ENCODE measurements at regions not wholly inside any gene's neighbourhood (a gene's known extent, or its start where the extent isn't known, plus 50 kb on each side); places are given as distances from the start of the nearest gene placed in this dataset.

- no peak overlapping the region for H3K9ac ChIP-seq (ENCODE audit: low read length in 2 of 2)
Measured at GRCh38 chr5:6273749-6274148, 104.6 kb downstream of the MED10 start.

GRCh38 chr5:6273090-6273735, 105.1 kb downstream of the MED10 start:
- Histone ChIP-seq H3K27ac (ENCODE audit: low read length) (no peak overlapping the region), H3K9me3 (ENCODE audit: control insufficient read depth in 2 of 2, low read length in 2 of 2) (peaks cover 0 to 7% of the 10 kb centered on the region in 2 donors), H3K27me3 (ENCODE audit: control insufficient read depth in 1 of 2, insufficient read depth in 2 of 2, low read length in 2 of 2) (no peaks in the 10 kb centered on the region), H3K4me1 (ENCODE audit: control insufficient read depth, insufficient read depth, low read length) (no peaks in the 10 kb centered on the region), H3K9ac (ENCODE audit: low read length in 2 of 2) (no peak overlapping the region), H3K4me3 (ENCODE audit: low read length in 2 of 2) (no peak overlapping the region), H3K36me3 (ENCODE audit: control insufficient read depth in 2 of 2, insufficient read depth in 2 of 2, low read length in 2 of 2) (no peaks in the 10 kb centered on the region)

More at GRCh38 chr5:6273749-6274148, 104.6 kb downstream of the MED10 start:
- no peaks in the 10 kb centered on the region for H3K4me1 ChIP-seq (ENCODE audit: control insufficient read depth, insufficient read depth, low read length)
- peaks cover 0 to 7% of the 10 kb centered on the region in 2 donors for H3K9me3 ChIP-seq (ENCODE audit: control insufficient read depth in 2 of 2, low read length in 2 of 2)
- no peak overlapping the region for H3K27ac ChIP-seq (ENCODE audit: low read length)
- no peaks in the 10 kb centered on the region for H3K27me3 ChIP-seq (ENCODE audit: control insufficient read depth in 1 of 2, insufficient read depth in 2 of 2, low read length in 2 of 2)
- H3K36me3 ChIP-seq (ENCODE audit: control insufficient read depth in 2 of 2, insufficient read depth in 2 of 2, low read length in 2 of 2), result no peaks in the 10 kb centered on the region
- H3K4me3 ChIP-seq (ENCODE audit: low read length in 2 of 2), result no peak overlapping the region

- H3K27ac ChIP-seq (ENCODE audit: low read length), result no peak overlapping the region
- no peak overlapping the region for H3K9ac ChIP-seq (ENCODE audit: low read length in 2 of 2)
- H3K4me3 ChIP-seq (ENCODE audit: low read length in 2 of 2), result no peak overlapping the region
Measured at GRCh38 chr5:6269925-6270324, 108.4 kb downstream of the MED10 start.

GRCh38 chr5:6266671-6267197, 111.6 kb downstream of the MED10 start:
- H3K9me3 ChIP-seq (ENCODE audit: control insufficient read depth in 2 of 2, low read length in 2 of 2), result peaks cover 0 to 7% of the 10 kb centered on the region in 2 donors
- H3K4me1 ChIP-seq (ENCODE audit: control insufficient read depth, insufficient read depth, low read length), result no peaks in the 10 kb centered on the region
- H3K27ac ChIP-seq (ENCODE audit: low read length), result no peak overlapping the region
- H3K36me3 ChIP-seq (ENCODE audit: control insufficient read depth in 2 of 2, insufficient read depth in 2 of 2, low read length in 2 of 2), result no peaks in the 10 kb centered on the region
- no peaks in the 10 kb centered on the region for H3K27me3 ChIP-seq (ENCODE audit: control insufficient read depth in 1 of 2, insufficient read depth in 2 of 2, low read length in 2 of 2)
- no peak overlapping the region for H3K9ac ChIP-seq (ENCODE audit: low read length in 2 of 2)
- no peak overlapping the region for H3K4me3 ChIP-seq (ENCODE audit: low read length in 2 of 2)

More at GRCh38 chr5:6269925-6270324, 108.4 kb downstream of the MED10 start:
- Histone ChIP-seq H3K4me1 (ENCODE audit: control insufficient read depth, insufficient read depth, low read length) (no peaks in the 10 kb centered on the region), H3K36me3 (ENCODE audit: control insufficient read depth in 2 of 2, insufficient read depth in 2 of 2, low read length in 2 of 2) (no peaks in the 10 kb centered on the region), H3K9me3 (ENCODE audit: control insufficient read depth in 2 of 2, low read length in 2 of 2) (peaks cover 0 to 7% of the 10 kb centered on the region in 2 donors), H3K27me3 (ENCODE audit: control insufficient read depth in 1 of 2, insufficient read depth in 2 of 2, low read length in 2 of 2) (no peaks in the 10 kb centered on the region)

- H3K9ac ChIP-seq (ENCODE audit: low read length in 2 of 2), result no peak overlapping the region
- H3K27me3 ChIP-seq (ENCODE audit: control insufficient read depth in 1 of 2, insufficient read depth in 2 of 2, low read length in 2 of 2), result no peaks in the 10 kb centered on the region
- no peaks in the 10 kb centered on the region for H3K4me1 ChIP-seq (ENCODE audit: control insufficient read depth, insufficient read depth, low read length)
- no peaks in the 10 kb centered on the region for H3K9me3 ChIP-seq (ENCODE audit: control insufficient read depth in 2 of 2, low read length in 2 of 2)
- no peak overlapping the region for H3K27ac ChIP-seq (ENCODE audit: low read length)
- no peak overlapping the region for H3K4me3 ChIP-seq (ENCODE audit: low read length in 2 of 2)
- H3K36me3 ChIP-seq (ENCODE audit: control insufficient read depth in 2 of 2, insufficient read depth in 2 of 2, low read length in 2 of 2), result no peaks in the 10 kb centered on the region
Measured at GRCh38 chr5:6264394-6264793, 114.0 kb downstream of the MED10 start.

- Histone ChIP-seq H3K9me3 (ENCODE audit: control insufficient read depth in 2 of 2, low read length in 2 of 2) (no peaks in the 10 kb centered on the region), H3K27me3 (ENCODE audit: control insufficient read depth in 1 of 2, insufficient read depth in 2 of 2, low read length in 2 of 2) (no peaks in the 10 kb centered on the region), H3K9ac (ENCODE audit: low read length in 2 of 2) (no peak overlapping the region), H3K36me3 (ENCODE audit: control insufficient read depth in 2 of 2, insufficient read depth in 2 of 2, low read length in 2 of 2) (no peaks in the 10 kb centered on the region), H3K27ac (ENCODE audit: low read length) (no peak overlapping the region), H3K4me3 (ENCODE audit: low read length in 2 of 2) (no peak overlapping the region), H3K4me1 (ENCODE audit: control insufficient read depth, insufficient read depth, low read length) (no peaks in the 10 kb centered on the region)
Measured at GRCh38 chr5:6262651-6263363, 115.5 kb downstream of the MED10 start.

GRCh38 chr5:6261668-6262067, 116.7 kb downstream of the MED10 start:
- H3K9ac ChIP-seq (ENCODE audit: low read length in 2 of 2), result no peak overlapping the region
- no peaks in the 10 kb centered on the region for H3K4me1 ChIP-seq (ENCODE audit: control insufficient read depth, insufficient read depth, low read length)
- H3K27me3 ChIP-seq (ENCODE audit: control insufficient read depth in 1 of 2, insufficient read depth in 2 of 2, low read length in 2 of 2), result no peaks in the 10 kb centered on the region
- no peaks in the 10 kb centered on the region for H3K9me3 ChIP-seq (ENCODE audit: control insufficient read depth in 2 of 2, low read length in 2 of 2)
- H3K27ac ChIP-seq (ENCODE audit: low read length), result no peak overlapping the region
- no peaks in the 10 kb centered on the region for H3K36me3 ChIP-seq (ENCODE audit: control insufficient read depth in 2 of 2, insufficient read depth in 2 of 2, low read length in 2 of 2)
- H3K4me3 ChIP-seq (ENCODE audit: low read length in 2 of 2), result no peak overlapping the region

GRCh38 chr5:6261256-6261655, 117.1 kb downstream of the MED10 start:
- H3K27ac ChIP-seq (ENCODE audit: low read length), result no peak overlapping the region

GRCh38 chr5:6260846-6261245, 117.5 kb downstream of the MED10 start:
- no peaks in the 10 kb centered on the region for H3K4me1 ChIP-seq (ENCODE audit: control insufficient read depth, insufficient read depth, low read length)
- no peak overlapping the region for H3K9ac ChIP-seq (ENCODE audit: low read length in 2 of 2)
- H3K36me3 ChIP-seq (ENCODE audit: control insufficient read depth in 2 of 2, insufficient read depth in 2 of 2, low read length in 2 of 2), result no peaks in the 10 kb centered on the region
- no peak overlapping the region for H3K27ac ChIP-seq (ENCODE audit: low read length)
- no peaks in the 10 kb centered on the region for H3K27me3 ChIP-seq (ENCODE audit: control insufficient read depth in 1 of 2, insufficient read depth in 2 of 2, low read length in 2 of 2)
- H3K4me3 ChIP-seq (ENCODE audit: low read length in 2 of 2), result no peak overlapping the region
- H3K9me3 ChIP-seq (ENCODE audit: control insufficient read depth in 2 of 2, low read length in 2 of 2), result no peaks in the 10 kb centered on the region

More at GRCh38 chr5:6261256-6261655, 117.1 kb downstream of the MED10 start:
- Histone ChIP-seq H3K4me1 (ENCODE audit: control insufficient read depth, insufficient read depth, low read length) (no peaks in the 10 kb centered on the region), H3K36me3 (ENCODE audit: control insufficient read depth in 2 of 2, insufficient read depth in 2 of 2, low read length in 2 of 2) (no peaks in the 10 kb centered on the region), H3K9ac (ENCODE audit: low read length in 2 of 2) (no peak overlapping the region), H3K9me3 (ENCODE audit: control insufficient read depth in 2 of 2, low read length in 2 of 2) (no peaks in the 10 kb centered on the region), H3K27me3 (ENCODE audit: control insufficient read depth in 1 of 2, insufficient read depth in 2 of 2, low read length in 2 of 2) (no peaks in the 10 kb centered on the region), H3K4me3 (ENCODE audit: low read length in 2 of 2) (no peak overlapping the region)

GRCh38 chr5:6256901-6257300, 121.4 kb downstream of the MED10 start:
- no peak overlapping the region for H3K4me3 ChIP-seq (ENCODE audit: low read length in 2 of 2)
- H3K27ac ChIP-seq (ENCODE audit: low read length), result no peak overlapping the region
- H3K27me3 ChIP-seq (ENCODE audit: control insufficient read depth in 1 of 2, insufficient read depth in 2 of 2, low read length in 2 of 2), result no peaks in the 10 kb centered on the region
- no peak overlapping the region for H3K9ac ChIP-seq (ENCODE audit: low read length in 2 of 2)
- no peaks in the 10 kb centered on the region for H3K4me1 ChIP-seq (ENCODE audit: control insufficient read depth, insufficient read depth, low read length)
- H3K36me3 ChIP-seq (ENCODE audit: control insufficient read depth in 2 of 2, insufficient read depth in 2 of 2, low read length in 2 of 2), result no peaks in the 10 kb centered on the region
- no peaks in the 10 kb centered on the region for H3K9me3 ChIP-seq (ENCODE audit: control insufficient read depth in 2 of 2, low read length in 2 of 2)

GRCh38 chr5:6255956-6256355, 122.4 kb downstream of the MED10 start:
- Histone ChIP-seq H3K4me3 (ENCODE audit: low read length in 2 of 2) (no peak overlapping the region), H3K27ac (ENCODE audit: low read length) (no peak overlapping the region), H3K9me3 (ENCODE audit: control insufficient read depth in 2 of 2, low read length in 2 of 2) (no peaks in the 10 kb centered on the region), H3K9ac (ENCODE audit: low read length in 2 of 2) (no peak overlapping the region), H3K4me1 (ENCODE audit: control insufficient read depth, insufficient read depth, low read length) (no peaks in the 10 kb centered on the region), H3K27me3 (ENCODE audit: control insufficient read depth in 1 of 2, insufficient read depth in 2 of 2, low read length in 2 of 2) (no peaks in the 10 kb centered on the region), H3K36me3 (ENCODE audit: control insufficient read depth in 2 of 2, insufficient read depth in 2 of 2, low read length in 2 of 2) (no peaks in the 10 kb centered on the region)

All from stomach smooth muscle (tissue), 2 donors.